A549 (cell line): ENCODE measurements at regions not wholly inside any gene's neighbourhood (a gene's known extent, or its start where the extent isn't known, plus 50 kb on each side); places are given as distances from the start of the nearest gene placed in this dataset.

Experiments
- ATAC-seq, 2 experiments: fragments of 200-7000 bp in 1 of 2; fragments of >200 bp in 1 of 2; cut with Nextera tagmentation in 1 of 2; cut with Tn5 transposase in 1 of 2; 3 replicates each; pipeline versions ENCODE4 v1.8.0 to v1.9.1; 2018 to 2020; ENCODE audit warnings: mild to moderate bottlenecking in 1 of 2, moderate library complexity in 1 of 2
- CTCF ChIA-PET: fragments of 300-600 bp; sonication (Branson Sonifier 250); formaldehyde crosslinking; extraction: SDS; loops from one replicate; lab custom pipeline; 2021; ENCODE audit warnings: antibody characterized with exemption, inconsistent platforms; lab: Yijun Ruan, JAX
- POLR2A ChIA-PET: fragments of 350-600 bp; formaldehyde crosslinking; extraction: SDS; loops from one replicate; lab custom pipeline; 2021; ENCODE audit warnings: antibody characterized with exemption, inconsistent platforms; lab: Yijun Ruan, JAX
- DNase-seq, 2 experiments: peaks; one replicate each; pipeline versions ENCODE4 v3.0.0 to v3.0.0-alpha.2; 2011 to 2016; ENCODE audit warnings: low read depth in 1 of 2, low spot score in 1 of 2
- FAIRE-seq: peaks from 2 replicates; lab custom pipeline; 2011; peaks lifted over from hg19 to GRCh38; lab: Jason Lieb, UNC
- H3K27ac ChIP-seq, 2 experiments: fragments of >200 bp; sonication (Bioruptor Twin); formaldehyde crosslinking; 3 replicates each; pipeline ENCODE4 v1.5.1; 2016 to 2017
- H3K4me1 ChIP-seq: fragments of >200 bp; sonication (Bioruptor Twin); formaldehyde crosslinking; 3 replicates; pipeline ENCODE4 v1.6.1; 2016
- H3K4me2 ChIP-seq: fragments of >200 bp; sonication (Bioruptor Twin); formaldehyde crosslinking; 3 replicates; pipeline ENCODE4 v1.6.1; 2016
- H3K4me3 ChIP-seq: fragments of >200 bp; sonication (Bioruptor Twin); formaldehyde crosslinking; 3 replicates; pipeline ENCODE4 v1.5.1; 2016
- H3K9me3 ChIP-seq: fragments of >200 bp; sonication (Bioruptor Twin); formaldehyde crosslinking; 3 replicates; pipeline ENCODE4 v1.6.1; 2016
- CBX2 ChIP-seq: fragments of 200-600 bp; sonication (generic); IDR thresholded peaks from 2 replicates; pipeline ENCODE4 v1.6.1; 2016; ENCODE audit warnings: low read depth, mild to moderate bottlenecking, borderline replicate concordance
- FOXS1 ChIP-seq: fragments of 250-450 bp; sonication (Bioruptor Pico); IDR thresholded peaks from 2 replicates; pipeline ENCODE4 v1.5.0; 2020; ENCODE audit warnings: mild to moderate bottlenecking, moderate library complexity
- HOXB13 ChIP-seq: fragments of 250-450 bp; sonication (Bioruptor Pico); IDR thresholded peaks from 2 replicates; pipeline ENCODE4 v1.5.0; 2020; ENCODE audit warnings: low read depth, mild to moderate bottlenecking, moderate library complexity
- KDM5A ChIP-seq: fragments of 200-600 bp; sonication (generic); IDR thresholded peaks from 2 replicates; pipeline ENCODE4 v1.6.1; 2016; ENCODE audit warnings: antibody characterized with exemption, mild to moderate bottlenecking
- MAZ ChIP-seq: fragments of 150-350 bp; IDR thresholded peaks from 2 replicates; pipeline ENCODE4 v1.6.1; 2014; ENCODE audit warnings: antibody characterized with exemption, low read depth, low read length, borderline replicate concordance
- MYC ChIP-seq: IDR thresholded peaks from 2 replicates; pipeline ENCODE4 v1.6.1; 2012; ENCODE audit warnings: mild to moderate bottlenecking, inconsistent platforms, low read length, improper control_type of control experiment, borderline replicate concordance
- NR3C1 ChIP-seq: fragments of >200 bp; sonication (Bioruptor Twin); formaldehyde crosslinking; IDR thresholded peaks from 3 replicates; pipeline ENCODE4 v1.6.1; 2017
- RAD21 ChIP-seq, 2 experiments: fragments of >200 bp in 1 of 2; sonication (Bioruptor Twin) in 1 of 2; formaldehyde crosslinking in 1 of 2; IDR thresholded peaks in 1 of 2; conservative IDR thresholded peaks in 1 of 2; 2 replicates in 1 of 2; 3 replicates in 1 of 2; pipeline ENCODE4 v1.6.1; 2012 to 2018; ENCODE audit warnings: inconsistent platforms in 1 of 2
- TP53 ChIP-seq: fragments of 250-450 bp; sonication (Bioruptor Pico); IDR thresholded peaks from 2 replicates; pipeline ENCODE4 v1.5.0; 2021; ENCODE audit warnings: mild to moderate bottlenecking, moderate library complexity
- ZNF302 ChIP-seq: fragments of 250-450 bp; sonication (Bioruptor Pico); IDR thresholded peaks from 2 replicates; pipeline ENCODE4 v1.9.0; 2021; ENCODE audit warnings: inconsistent platforms, mild to moderate bottlenecking, moderate library complexity
- WGBS: methylation state at CpG from one replicate; pipeline ENCODE4 v1.1.6; 2017; ENCODE audit errors: missing lambda C conversion rate; 5-methylcytosine and 5-hydroxymethylcytosine counted together
- TF ChIP-seq, protein P1 (sequence below): fragments of >200 bp; sonication (Bioruptor Twin); formaldehyde crosslinking; IDR thresholded peaks from 2 replicates; pipeline ENCODE4 v1.6.1; 2016
- TF ChIP-seq, protein P2 (sequence below): fragments of 200-600 bp; sonication (generic); IDR thresholded peaks from 2 replicates; pipeline ENCODE4 v1.6.1; 2016; ENCODE audit warnings: antibody characterized with exemption, mild to moderate bottlenecking, moderate library complexity
- TF ChIP-seq, protein P3 (sequence below): fragments of 250-450 bp; sonication (Bioruptor Pico); IDR thresholded peaks from 2 replicates; pipeline ENCODE4 v1.5.0; 2020; ENCODE audit warnings: low read depth, mild to moderate bottlenecking, moderate library complexity
- TF ChIP-seq, protein P4 (sequence below): fragments of 250-450 bp; sonication (Bioruptor Pico); IDR thresholded peaks from 2 replicates; pipeline ENCODE4 v1.5.0; 2021; ENCODE audit warnings: mild to moderate bottlenecking, moderate library complexity, borderline replicate concordance
- TF ChIP-seq, protein P5 (sequence below): IDR thresholded peaks from 2 replicates; pipeline ENCODE4 v1.6.1; 2012; ENCODE audit warnings: low read depth, borderline replicate concordance

DNA sequence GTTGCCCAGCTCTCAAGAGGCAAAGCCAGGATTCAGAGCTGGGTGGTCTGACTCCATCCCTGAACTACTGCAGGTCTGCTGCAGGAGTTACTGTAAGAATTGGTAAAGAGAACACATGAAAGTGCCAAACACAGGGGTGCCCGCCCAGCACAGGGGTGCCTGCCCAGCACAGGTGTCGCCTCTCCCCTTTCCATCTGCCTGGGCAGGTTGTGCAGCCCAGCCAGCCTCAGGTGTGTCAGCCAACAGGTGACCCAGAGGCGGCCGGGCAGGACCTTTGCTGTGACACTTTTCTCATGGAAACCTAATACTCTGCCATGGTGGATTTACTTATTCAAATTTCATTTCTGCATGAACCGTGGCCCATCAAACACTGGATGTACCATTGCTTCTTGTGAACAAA lies 289.7 kb upstream of the IRX4 start:
- WGBS = 2% methylated on average over 5 of the region's 5 CpGs
- Histone ChIP-seq H3K9me3 (no peaks in the 10 kb centered on the region), H3K27ac (no peak overlapping the region), H3K4me1 (no peaks in the 10 kb centered on the region), H3K4me2 (no peak overlapping the region), H3K4me3 (no peak overlapping the region)
- ATAC-seq = no peak
- no peak for TF ChIP-seq RAD21 (conservative IDR thresholded peaks at IDR 0.05 in 1 of 2, IDR thresholded peaks at IDR 0.05 in 1 of 2)
- TF ChIP-seq, protein P1, sequence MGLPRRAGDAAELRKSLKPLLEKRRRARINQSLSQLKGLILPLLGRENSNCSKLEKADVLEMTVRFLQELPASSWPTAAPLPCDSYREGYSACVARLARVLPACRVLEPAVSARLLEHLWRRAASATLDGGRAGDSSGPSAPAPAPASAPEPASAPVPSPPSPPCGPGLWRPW = no peak
- FAIRE-seq = no peak
- no peak for DNase-seq
- ChIA-PET POLR2A (no interaction called here), CTCF (interaction anchor here (0.6 kb wide), 1 partner anchor 792 kb away, joined by 3 read pairs; no protein-coding TSS in a partner anchor)

DNA sequence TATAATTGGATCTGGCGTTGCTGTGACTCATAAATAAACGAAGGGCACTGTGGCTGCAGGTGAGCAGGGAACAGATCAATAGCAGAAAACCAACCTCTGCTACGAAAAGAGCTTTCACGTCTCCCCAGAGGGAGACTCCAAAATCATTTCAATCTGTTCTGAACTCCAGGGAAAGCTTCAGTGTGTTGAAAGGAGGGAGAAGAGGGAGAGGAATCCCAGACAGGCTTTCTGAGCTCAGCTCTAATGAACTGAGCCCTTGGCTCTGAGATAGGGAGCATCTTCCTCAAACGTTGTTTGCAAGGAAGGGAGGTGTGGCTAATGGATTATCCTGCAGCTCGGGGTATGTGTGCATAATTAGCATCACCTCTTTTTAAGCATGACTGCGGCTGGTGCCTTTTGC lies 288.0 kb upstream of the IRX4 start:
- no peak for ATAC-seq
- 1% methylated on average over 7 of the region's 7 CpGs for WGBS
- DNase-seq = no peak
- no peak overlapping the region for H3K27ac ChIP-seq
- no peaks in the 10 kb centered on the region for H3K4me1 ChIP-seq
- CTCF ChIA-PET = no interaction called here
- TF ChIP-seq, protein P1 = no peak
- no peak for TF ChIP-seq CBX2
- TF ChIP-seq, protein P2, sequence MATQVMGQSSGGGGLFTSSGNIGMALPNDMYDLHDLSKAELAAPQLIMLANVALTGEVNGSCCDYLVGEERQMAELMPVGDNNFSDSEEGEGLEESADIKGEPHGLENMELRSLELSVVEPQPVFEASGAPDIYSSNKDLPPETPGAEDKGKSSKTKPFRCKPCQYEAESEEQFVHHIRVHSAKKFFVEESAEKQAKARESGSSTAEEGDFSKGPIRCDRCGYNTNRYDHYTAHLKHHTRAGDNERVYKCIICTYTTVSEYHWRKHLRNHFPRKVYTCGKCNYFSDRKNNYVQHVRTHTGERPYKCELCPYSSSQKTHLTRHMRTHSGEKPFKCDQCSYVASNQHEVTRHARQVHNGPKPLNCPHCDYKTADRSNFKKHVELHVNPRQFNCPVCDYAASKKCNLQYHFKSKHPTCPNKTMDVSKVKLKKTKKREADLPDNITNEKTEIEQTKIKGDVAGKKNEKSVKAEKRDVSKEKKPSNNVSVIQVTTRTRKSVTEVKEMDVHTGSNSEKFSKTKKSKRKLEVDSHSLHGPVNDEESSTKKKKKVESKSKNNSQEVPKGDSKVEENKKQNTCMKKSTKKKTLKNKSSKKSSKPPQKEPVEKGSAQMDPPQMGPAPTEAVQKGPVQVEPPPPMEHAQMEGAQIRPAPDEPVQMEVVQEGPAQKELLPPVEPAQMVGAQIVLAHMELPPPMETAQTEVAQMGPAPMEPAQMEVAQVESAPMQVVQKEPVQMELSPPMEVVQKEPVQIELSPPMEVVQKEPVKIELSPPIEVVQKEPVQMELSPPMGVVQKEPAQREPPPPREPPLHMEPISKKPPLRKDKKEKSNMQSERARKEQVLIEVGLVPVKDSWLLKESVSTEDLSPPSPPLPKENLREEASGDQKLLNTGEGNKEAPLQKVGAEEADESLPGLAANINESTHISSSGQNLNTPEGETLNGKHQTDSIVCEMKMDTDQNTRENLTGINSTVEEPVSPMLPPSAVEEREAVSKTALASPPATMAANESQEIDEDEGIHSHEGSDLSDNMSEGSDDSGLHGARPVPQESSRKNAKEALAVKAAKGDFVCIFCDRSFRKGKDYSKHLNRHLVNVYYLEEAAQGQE = no peak
- TF ChIP-seq ZNF302 (CRISPR knock-in tag) = no peak
- TF ChIP-seq NR3C1 = no peak
- TF ChIP-seq, protein P3, sequence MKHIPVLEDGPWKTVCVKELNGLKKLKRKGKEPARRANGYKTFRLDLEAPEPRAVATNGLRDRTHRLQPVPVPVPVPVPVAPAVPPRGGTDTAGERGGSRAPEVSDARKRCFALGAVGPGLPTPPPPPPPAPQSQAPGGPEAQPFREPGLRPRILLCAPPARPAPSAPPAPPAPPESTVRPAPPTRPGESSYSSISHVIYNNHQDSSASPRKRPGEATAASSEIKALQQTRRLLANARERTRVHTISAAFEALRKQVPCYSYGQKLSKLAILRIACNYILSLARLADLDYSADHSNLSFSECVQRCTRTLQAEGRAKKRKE (CRISPR knock-in tag) = no peak
- TF ChIP-seq MAZ = no peak
- POLR2A ChIA-PET = no interaction called here
- H3K4me3 ChIP-seq = no peak overlapping the region
- H3K4me2 ChIP-seq = no peak overlapping the region
- no peak for FAIRE-seq
- H3K9me3 ChIP-seq = no peaks in the 10 kb centered on the region

DNA sequence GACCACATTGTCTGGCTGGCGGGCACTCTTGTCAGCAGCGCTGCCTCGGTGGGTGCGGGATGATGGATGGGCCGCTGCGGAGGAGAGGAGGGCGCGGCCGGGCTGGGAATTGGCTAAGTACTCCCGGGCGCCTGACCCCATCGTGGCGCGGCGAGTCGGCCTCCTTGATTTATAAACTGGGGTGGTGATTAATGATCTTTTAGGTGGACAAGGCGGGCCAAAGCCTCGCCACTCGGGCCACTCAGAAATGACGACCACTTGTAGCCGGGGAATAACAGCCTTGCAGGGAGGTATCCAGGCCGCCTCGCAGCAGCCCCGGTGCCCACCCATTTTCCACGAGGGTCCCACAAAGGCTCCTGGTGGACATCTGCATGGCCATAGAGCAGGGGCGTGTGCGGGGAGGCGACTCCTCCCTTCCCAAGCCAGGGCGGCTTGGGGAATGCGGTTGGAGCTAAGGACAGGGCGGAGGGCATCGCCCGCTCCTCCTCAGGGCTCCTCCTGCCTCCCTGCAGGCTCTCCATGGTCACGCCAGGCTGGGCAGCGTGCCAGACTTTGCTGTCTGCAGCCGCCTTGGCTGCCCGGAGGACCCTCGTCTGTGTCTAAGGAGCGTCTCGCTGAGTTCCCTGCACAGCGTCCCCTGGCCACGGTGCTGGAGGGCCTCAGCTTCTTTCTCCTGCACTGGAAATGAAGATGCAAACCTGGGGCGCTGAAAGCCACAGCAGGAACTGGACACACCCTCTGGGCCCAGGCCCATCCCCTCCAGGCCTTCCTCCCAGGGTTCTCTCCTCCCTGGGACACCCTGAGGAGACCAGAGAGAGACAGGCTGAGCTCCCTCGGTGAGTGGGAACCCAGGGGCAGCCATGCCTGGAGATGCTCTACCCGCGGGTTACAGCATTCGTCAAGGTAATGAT lies 287.4 kb upstream of the IRX4 start:
- DNase-seq (no peak), FAIRE-seq (no peak), ATAC-seq (no peak)
- POLR2A ChIA-PET = no interaction called here
- no peaks in the 10 kb centered on the region for H3K4me1 ChIP-seq
- CTCF ChIA-PET = interaction anchor here (0.6 to 1.3 kb wide), 2 partner anchors 10 to 56 kb away, joined by 4 read pairs; no protein-coding TSS in a partner anchor
- WGBS = 29% methylated on average over 38 of the region's 47 CpGs
- H3K27ac ChIP-seq = no peak overlapping the region
- no peak overlapping the region for H3K4me2 ChIP-seq
- no peak overlapping the region for H3K4me3 ChIP-seq
- H3K9me3 ChIP-seq = no peaks in the 10 kb centered on the region
- TF ChIP-seq, protein P4, sequence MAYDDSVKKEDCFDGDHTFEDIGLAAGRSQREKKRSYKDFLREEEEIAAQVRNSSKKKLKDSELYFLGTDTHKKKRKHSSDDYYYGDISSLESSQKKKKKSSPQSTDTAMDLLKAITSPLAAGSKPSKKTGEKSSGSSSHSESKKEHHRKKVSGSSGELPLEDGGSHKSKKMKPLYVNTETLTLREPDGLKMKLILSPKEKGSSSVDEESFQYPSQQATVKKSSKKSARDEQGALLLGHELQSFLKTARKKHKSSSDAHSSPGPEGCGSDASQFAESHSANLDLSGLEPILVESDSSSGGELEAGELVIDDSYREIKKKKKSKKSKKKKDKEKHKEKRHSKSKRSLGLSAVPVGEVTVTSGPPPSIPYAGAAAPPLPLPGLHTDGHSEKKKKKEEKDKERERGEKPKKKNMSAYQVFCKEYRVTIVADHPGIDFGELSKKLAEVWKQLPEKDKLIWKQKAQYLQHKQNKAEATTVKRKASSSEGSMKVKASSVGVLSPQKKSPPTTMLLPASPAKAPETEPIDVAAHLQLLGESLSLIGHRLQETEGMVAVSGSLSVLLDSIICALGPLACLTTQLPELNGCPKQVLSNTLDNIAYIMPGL (CRISPR knock-in tag) = no peak
- TF ChIP-seq MYC = no peak
- TF ChIP-seq, protein P3 (CRISPR knock-in tag) = no peak
- TF ChIP-seq, protein P1 = no peak
- no peak for TF ChIP-seq FOXS1 (CRISPR knock-in tag)
- TF ChIP-seq TP53 (CRISPR knock-in tag) = no peak
- TF ChIP-seq, protein P2 = no peak
- no peak for TF ChIP-seq NR3C1
- TF ChIP-seq KDM5A = no peak
- TF ChIP-seq, protein P5, sequence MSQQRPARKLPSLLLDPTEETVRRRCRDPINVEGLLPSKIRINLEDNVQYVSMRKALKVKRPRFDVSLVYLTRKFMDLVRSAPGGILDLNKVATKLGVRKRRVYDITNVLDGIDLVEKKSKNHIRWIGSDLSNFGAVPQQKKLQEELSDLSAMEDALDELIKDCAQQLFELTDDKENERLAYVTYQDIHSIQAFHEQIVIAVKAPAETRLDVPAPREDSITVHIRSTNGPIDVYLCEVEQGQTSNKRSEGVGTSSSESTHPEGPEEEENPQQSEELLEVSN = no peak
- no peak for TF ChIP-seq HOXB13 (CRISPR knock-in tag)
